Caco-2 (cell line): ENCODE measurements at regions not wholly inside any gene's neighbourhood (a gene's known extent, or its start where the extent isn't known, plus 50 kb on each side); places are given as distances from the start of the nearest gene placed in this dataset.

Experiments
- BruUV-seq: library from RNA; stranded (reverse); fragments of 400-500 nt; replicated peaks from 2 replicates; lab custom pipeline; 2021; lab: Mats Ljungman, UMichigan
- CTCF ChIA-PET: fragments of 300-600 bp; sonication (Branson Sonifier 250); formaldehyde crosslinking; loops from one replicate; lab custom pipeline; 2022; ENCODE audit warnings: antibody characterized with exemption; lab: Charles Lee
- POLR2A ChIA-PET: fragments of 300-600 bp; sonication (Branson Sonifier 250); formaldehyde crosslinking; loops from one replicate; lab custom pipeline; 2022; ENCODE audit warnings: antibody characterized with exemption; lab: Charles Lee
- DNase-seq, 2 experiments: peaks; one replicate each; pipeline versions ENCODE4 v3.0.0 to v3.0.0-alpha.2; 2020 to 2022
- H3K27me3 ChIP-seq: replicated peaks from 2 replicates; pipeline ENCODE4 v1.6.0; 2011; ENCODE audit warnings: low read length; ENCODE audit not compliant: control insufficient read depth, insufficient read depth
- H3K36me3 ChIP-seq: 2 replicates; pipeline ENCODE4 v1.5.1; 2011; ENCODE audit warnings: low read length; ENCODE audit not compliant: control insufficient read depth, insufficient read depth
- H3K4me1 ChIP-seq: fragments of 250-450 bp; sonication (Bioruptor Pico); 2 replicates; pipeline ENCODE4 v1.5.1; 2020; ENCODE audit warnings: mild to moderate bottlenecking
- H3K4me3 ChIP-seq: 2 replicates; pipeline ENCODE4 v1.5.1; 2011; ENCODE audit warnings: low read depth, mild to moderate bottlenecking, control low read depth, low read length
- H3K9me3 ChIP-seq: fragments of 250-450 bp; sonication (Bioruptor Pico); 2 replicates; pipeline ENCODE4 v1.5.1; 2020; ENCODE audit warnings: mild to moderate bottlenecking, moderate library complexity
- H3K27ac Mint-ChIP-seq: one replicate; pipeline ENCODE4 v1.8.0; 2022; ENCODE audit warnings: mixed read lengths; ENCODE audit not compliant: unreplicated experiment
- H3K27me3 Mint-ChIP-seq: one replicate; pipeline ENCODE4 v1.8.0; 2022; ENCODE audit warnings: mixed read lengths; ENCODE audit not compliant: insufficient read depth, unreplicated experiment
- H3K36me3 Mint-ChIP-seq: one replicate; pipeline ENCODE4 v1.8.0; 2022; ENCODE audit warnings: mild to moderate bottlenecking, mixed read lengths; ENCODE audit not compliant: insufficient read depth, unreplicated experiment
- H3K4me1 Mint-ChIP-seq: one replicate; pipeline ENCODE4 v1.8.0; 2022; ENCODE audit warnings: low read depth, mixed read lengths; ENCODE audit not compliant: unreplicated experiment
- H3K4me3 Mint-ChIP-seq: one replicate; pipeline ENCODE4 v1.8.0; 2022; ENCODE audit warnings: mild to moderate bottlenecking, moderate library complexity, mixed read lengths; ENCODE audit not compliant: unreplicated experiment
- H3K9me3 Mint-ChIP-seq: one replicate; pipeline ENCODE4 v1.8.0; 2022; ENCODE audit warnings: mixed read lengths; ENCODE audit not compliant: unreplicated experiment
- CTCF ChIP-seq, 2 experiments: fragments of 200-600 bp in 1 of 2; IDR thresholded peaks; 1 replicate in 1 of 2; 2 replicates in 1 of 2; pipeline versions ENCODE4 v1.5.1 to v1.8.0; 2011 to 2022; ENCODE audit warnings: antibody characterized with exemption in 1 of 2, control low read depth in 1 of 2, inconsistent platforms in 1 of 2, low read depth in 1 of 2, low read length in 1 of 2, mild to moderate bottlenecking in 1 of 2, moderate library complexity in 1 of 2; ENCODE audit not compliant: insufficient read depth in 1 of 2, severe bottlenecking in 1 of 2, unreplicated experiment in 1 of 2
- intact Hi-C: fragments of 100-400 bp; cut with micrococcal nuclease; formaldehyde crosslinking; loops from one replicate; pipeline ENCODE4 v1.10.0; 2022; ENCODE audit not compliant: unreplicated experiment

DNA sequence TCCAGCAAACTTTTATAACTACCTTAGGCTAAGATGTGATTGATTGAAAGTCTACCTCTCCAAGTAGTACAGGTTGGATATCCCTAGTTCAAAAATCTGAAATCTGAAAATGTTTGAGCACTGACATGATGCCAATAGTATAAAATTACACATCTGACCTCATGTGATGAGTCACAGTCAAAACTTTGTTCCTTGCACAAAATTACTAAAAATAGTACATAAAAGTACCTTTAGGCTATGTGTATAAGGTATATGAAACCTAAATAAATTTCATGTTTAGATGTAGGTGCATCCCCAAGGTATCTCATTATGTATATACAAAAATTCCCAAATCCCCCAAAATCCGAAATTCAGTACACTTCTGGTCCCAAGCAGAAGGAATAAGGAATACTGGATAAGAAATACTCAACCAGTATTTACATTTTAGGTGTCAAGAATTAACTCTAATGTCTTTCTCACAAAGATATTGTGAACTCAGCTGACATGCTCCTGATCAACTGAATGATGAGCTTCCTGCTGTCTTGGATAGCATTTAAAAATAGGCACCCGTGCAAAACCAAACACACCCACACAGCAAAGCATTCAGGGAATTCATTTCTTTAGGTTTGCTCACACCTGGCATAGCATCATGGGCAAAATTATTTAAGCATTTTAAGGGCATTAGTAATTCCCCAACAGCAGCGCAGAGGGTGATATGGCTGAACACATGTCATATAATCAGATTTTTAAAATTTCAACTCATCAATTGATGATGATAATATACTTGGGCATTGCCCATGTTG is 497.4 kb upstream of the MEIS1 start:
- H3K27me3 Mint-ChIP-seq = peaks cover 7% of the 10 kb centered on the region
- no peaks in the 10 kb centered on the region for H3K4me1 Mint-ChIP-seq
- BruUV-seq = no TSS peak
- no peaks in the 10 kb centered on the region for H3K9me3 ChIP-seq
- no peaks in the 10 kb centered on the region for H3K9me3 Mint-ChIP-seq
- no peaks in the 10 kb centered on the region for H3K36me3 ChIP-seq
- H3K27me3 ChIP-seq = peaks cover 1% of the 10 kb centered on the region; the same call in 1 of the 2 replicates
- H3K27ac Mint-ChIP-seq = no peak overlapping the region
- no peaks in the 10 kb centered on the region for H3K36me3 Mint-ChIP-seq
- CTCF ChIA-PET = no interaction called here
- H3K4me3 Mint-ChIP-seq = no peak overlapping the region
- TF ChIP-seq CTCF (IDR thresholded peaks at IDR 0.05; ENCODE audit: insufficient read depth in 1 of 2, low read depth in 1 of 2, low read length in 1 of 2, severe bottlenecking in 1 of 2, unreplicated experiment in 1 of 2) = no peak
- H3K4me1 ChIP-seq = no peaks in the 10 kb centered on the region
- H3K4me3 ChIP-seq = no peak overlapping the region
- intact Hi-C loops = no loop called here
- DNase-seq = no peak
- POLR2A ChIA-PET = no interaction called here

GRCh38 chr2:65934992-65935629 is 499.8 kb upstream of the MEIS1 start:
- intact Hi-C loops = no loop called here
- POLR2A ChIA-PET = no interaction called here
- no peaks in the 10 kb centered on the region for H3K4me1 ChIP-seq
- CTCF ChIA-PET = no interaction called here
- no peaks in the 10 kb centered on the region for H3K36me3 Mint-ChIP-seq
- H3K9me3 Mint-ChIP-seq = no peaks in the 10 kb centered on the region
- no peak overlapping the region for H3K4me3 Mint-ChIP-seq
- no peak overlapping the region for H3K4me3 ChIP-seq
- no peak for DNase-seq
- no TSS peak for BruUV-seq
- no peak overlapping the region for H3K27ac Mint-ChIP-seq
- H3K9me3 ChIP-seq = no peaks in the 10 kb centered on the region
- peaks cover 1% of the 10 kb centered on the region; the same call in 1 of the 2 replicates for H3K27me3 ChIP-seq
- no peak for TF ChIP-seq CTCF (IDR thresholded peaks at IDR 0.05; ENCODE audit: insufficient read depth in 1 of 2, low read depth in 1 of 2, low read length in 1 of 2, severe bottlenecking in 1 of 2, unreplicated experiment in 1 of 2)
- no peaks in the 10 kb centered on the region for H3K36me3 ChIP-seq
- peaks cover 7% of the 10 kb centered on the region for H3K27me3 Mint-ChIP-seq
- H3K4me1 Mint-ChIP-seq = no peaks in the 10 kb centered on the region

GRCh38 chr2:65932571-65932970 is 500.2 kb upstream of the SPRED2 start:
- POLR2A ChIA-PET = no interaction called here
- Mint-ChIP-seq H3K9me3 (no peaks in the 10 kb centered on the region), H3K4me3 (no peak overlapping the region), H3K27ac (no peak overlapping the region), H3K36me3 (no peaks in the 10 kb centered on the region), H3K27me3 (peaks cover 7% of the 10 kb centered on the region), H3K4me1 (no peaks in the 10 kb centered on the region)
- H3K36me3 ChIP-seq = no peaks in the 10 kb centered on the region
- intact Hi-C loops = no loop called here
- no peak for DNase-seq
- no peak for TF ChIP-seq CTCF (IDR thresholded peaks at IDR 0.05; ENCODE audit: insufficient read depth in 1 of 2, low read depth in 1 of 2, low read length in 1 of 2, severe bottlenecking in 1 of 2, unreplicated experiment in 1 of 2)
- H3K27me3 ChIP-seq = peaks cover 1% of the 10 kb centered on the region; the same call in 1 of the 2 replicates
- no TSS peak for BruUV-seq
- H3K4me1 ChIP-seq = no peaks in the 10 kb centered on the region
- CTCF ChIA-PET = no interaction called here
- no peaks in the 10 kb centered on the region for H3K9me3 ChIP-seq
- no peak overlapping the region for H3K4me3 ChIP-seq
